NCI-H1105 (cell line): ENCODE measurements at regions not wholly inside any gene's neighbourhood (a gene's known extent, or its start where the extent isn't known, plus 50 kb on each side); places are given as distances from the start of the nearest gene placed in this dataset.

Experiments used
- DNase-seq: peaks from one replicate; lab custom pipeline; 2025; lab: John Stamatoyannopoulos, UW

GRCh38 chr5:117302949-117303348, 728.3 kb upstream of the SEMA6A start:
- no peak for DNase-seq

GRCh38 chr5:117302473-117302872, 727.9 kb upstream of the SEMA6A start:
- no peak for DNase-seq

- DNase-seq = no peak
Measured at GRCh38 chr5:117299936-117300328, 725.3 kb upstream of the SEMA6A start.

- DNase-seq = no peak
Measured at GRCh38 chr5:117299224-117299935, 724.8 kb upstream of the SEMA6A start.

GRCh38 chr5:117296872-117297271, 722.2 kb upstream of the SEMA6A start:
- no peak for DNase-seq

GRCh38 chr5:117295941-117296340, 721.3 kb upstream of the SEMA6A start:
- DNase-seq = no peak

- DNase-seq = no peak
Measured at GRCh38 chr5:117286813-117287212, 712.2 kb upstream of the SEMA6A start.

- no peak for DNase-seq
Measured at GRCh38 chr5:117271656-117272055, 697.0 kb upstream of the SEMA6A start.

- no peak for DNase-seq
Measured at GRCh38 chr5:117266280-117266679, 691.7 kb upstream of the SEMA6A start.

GRCh38 chr5:117263231-117263630, 688.6 kb upstream of the SEMA6A start:
- no peak for DNase-seq

- no peak for DNase-seq
Measured at GRCh38 chr5:117262572-117263131, 688.0 kb upstream of the SEMA6A start.

- no peak for DNase-seq
Measured at GRCh38 chr5:117261948-117262571, 687.4 kb upstream of the SEMA6A start.

GRCh38 chr5:117255211-117256027, 680.8 kb upstream of the SEMA6A start:
- no peak for DNase-seq

- no peak for DNase-seq
Measured at GRCh38 chr5:117252566-117252965, 677.9 kb upstream of the SEMA6A start.

- no peak for DNase-seq
Measured at GRCh38 chr5:117249086-117249815, 674.6 kb upstream of the SEMA6A start.

- DNase-seq = no peak
Measured at GRCh38 chr5:117246424-117246823, 671.8 kb upstream of the SEMA6A start.

- DNase-seq = no peak
Measured at GRCh38 chr5:117245130-117245529, 670.5 kb upstream of the SEMA6A start.

- DNase-seq = no peak
Measured at GRCh38 chr5:117242028-117242427, 667.4 kb upstream of the SEMA6A start.

- no peak for DNase-seq
Measured at GRCh38 chr5:117236941-117237340, 662.3 kb upstream of the SEMA6A start.

- DNase-seq = no peak
Measured at GRCh38 chr5:117235786-117236185, 661.2 kb upstream of the SEMA6A start.

- DNase-seq = no peak
Measured at GRCh38 chr5:117230375-117230774, 655.8 kb upstream of the SEMA6A start.

GRCh38 chr5:117220730-117221129, 646.1 kb upstream of the SEMA6A start:
- no peak for DNase-seq
